Choroid plexus epithelial cell (primary cell): ENCODE measurements at regions not wholly inside any gene's neighbourhood (a gene's known extent, or its start where the extent isn't known, plus 50 kb on each side); places are given as distances from the start of the nearest gene placed in this dataset.

Experiments
- DNase-seq: peaks from one replicate; pipeline ENCODE4 v3.0.0-alpha.2; 2010; ENCODE audit warnings: low read depth
- H3K4me3 ChIP-seq: 2 replicates; pipeline ENCODE4 v1.5.1; 2011; ENCODE audit warnings: low read depth, mild to moderate bottlenecking, control low read depth, low read length, moderate library complexity
- TF ChIP-seq, protein P1 (sequence below): conservative IDR thresholded peaks from 2 replicates; pipeline ENCODE4 v1.5.1; 2011; ENCODE audit warnings: low read depth, mild to moderate bottlenecking, control low read depth, inconsistent platforms, low read length, moderate library complexity

DNA sequence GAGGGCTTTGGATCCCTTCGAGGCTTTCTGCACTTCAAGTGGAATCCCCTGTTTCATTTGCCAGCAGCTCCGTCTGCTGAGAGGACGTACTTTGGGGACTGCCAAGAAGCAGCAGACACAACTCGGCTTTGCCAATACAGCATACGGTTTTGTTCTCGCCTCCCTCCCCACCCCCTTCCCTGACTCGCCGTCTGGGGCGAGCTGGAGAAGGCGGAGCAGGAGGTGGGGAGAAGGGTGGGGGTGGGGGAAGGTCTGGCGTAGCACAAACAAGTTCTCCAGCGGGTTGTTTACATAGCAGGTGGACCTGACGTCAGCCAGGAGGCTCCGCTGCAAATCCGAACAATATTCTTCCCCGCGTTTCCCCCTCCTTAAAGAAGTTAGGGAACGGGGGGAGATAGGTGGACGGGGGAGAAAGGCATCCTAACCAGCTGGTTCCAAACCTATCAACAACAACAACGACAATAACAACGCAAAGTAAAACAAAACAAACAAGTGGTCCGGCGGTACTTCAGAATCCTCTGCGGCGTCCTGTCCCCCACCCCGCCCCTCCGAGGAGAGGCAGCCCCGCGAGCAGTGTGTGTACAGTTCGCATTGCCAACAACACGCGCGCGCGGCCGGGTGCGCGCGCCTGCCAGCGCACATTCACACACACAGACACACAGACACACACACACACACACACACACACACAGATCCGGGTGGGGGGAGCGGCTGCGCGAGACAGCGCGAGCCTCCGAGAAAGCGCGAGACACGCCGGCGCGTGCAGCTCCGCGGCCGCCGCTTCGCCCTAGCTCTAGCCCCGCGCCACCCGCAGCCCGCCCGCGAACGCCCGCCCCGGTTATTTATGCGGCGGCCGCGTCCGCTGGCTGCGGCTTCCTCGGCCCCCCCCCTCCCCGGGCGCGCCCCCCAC, 167.0 kb upstream of the PPP1R3A start:
- peak; percentile 82 for DNase-seq
- H3K4me3 ChIP-seq, result peak overlapping the region; percentile 65
- TF ChIP-seq, protein P1, sequence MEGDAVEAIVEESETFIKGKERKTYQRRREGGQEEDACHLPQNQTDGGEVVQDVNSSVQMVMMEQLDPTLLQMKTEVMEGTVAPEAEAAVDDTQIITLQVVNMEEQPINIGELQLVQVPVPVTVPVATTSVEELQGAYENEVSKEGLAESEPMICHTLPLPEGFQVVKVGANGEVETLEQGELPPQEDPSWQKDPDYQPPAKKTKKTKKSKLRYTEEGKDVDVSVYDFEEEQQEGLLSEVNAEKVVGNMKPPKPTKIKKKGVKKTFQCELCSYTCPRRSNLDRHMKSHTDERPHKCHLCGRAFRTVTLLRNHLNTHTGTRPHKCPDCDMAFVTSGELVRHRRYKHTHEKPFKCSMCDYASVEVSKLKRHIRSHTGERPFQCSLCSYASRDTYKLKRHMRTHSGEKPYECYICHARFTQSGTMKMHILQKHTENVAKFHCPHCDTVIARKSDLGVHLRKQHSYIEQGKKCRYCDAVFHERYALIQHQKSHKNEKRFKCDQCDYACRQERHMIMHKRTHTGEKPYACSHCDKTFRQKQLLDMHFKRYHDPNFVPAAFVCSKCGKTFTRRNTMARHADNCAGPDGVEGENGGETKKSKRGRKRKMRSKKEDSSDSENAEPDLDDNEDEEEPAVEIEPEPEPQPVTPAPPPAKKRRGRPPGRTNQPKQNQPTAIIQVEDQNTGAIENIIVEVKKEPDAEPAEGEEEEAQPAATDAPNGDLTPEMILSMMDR, result no peak

DNA sequence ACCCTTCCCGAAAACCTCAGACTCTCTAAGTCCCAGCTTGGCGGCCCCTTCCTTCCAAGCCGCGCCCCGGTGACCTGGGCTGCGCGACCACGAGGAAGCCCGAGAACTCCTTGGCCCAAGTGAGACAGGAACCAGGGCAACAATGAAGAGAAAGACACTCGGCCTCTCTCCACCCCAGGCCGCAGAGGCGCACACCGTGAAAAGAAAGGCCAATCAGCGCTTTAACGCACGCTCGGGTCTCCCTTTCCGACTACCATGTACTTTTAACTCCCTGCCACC, 166.4 kb upstream of the PPP1R3A start:
- H3K4me3 ChIP-seq, result peak overlapping the region; percentile 65
- TF ChIP-seq, protein P1, result no peak
- DNase-seq, result no peak

DNA sequence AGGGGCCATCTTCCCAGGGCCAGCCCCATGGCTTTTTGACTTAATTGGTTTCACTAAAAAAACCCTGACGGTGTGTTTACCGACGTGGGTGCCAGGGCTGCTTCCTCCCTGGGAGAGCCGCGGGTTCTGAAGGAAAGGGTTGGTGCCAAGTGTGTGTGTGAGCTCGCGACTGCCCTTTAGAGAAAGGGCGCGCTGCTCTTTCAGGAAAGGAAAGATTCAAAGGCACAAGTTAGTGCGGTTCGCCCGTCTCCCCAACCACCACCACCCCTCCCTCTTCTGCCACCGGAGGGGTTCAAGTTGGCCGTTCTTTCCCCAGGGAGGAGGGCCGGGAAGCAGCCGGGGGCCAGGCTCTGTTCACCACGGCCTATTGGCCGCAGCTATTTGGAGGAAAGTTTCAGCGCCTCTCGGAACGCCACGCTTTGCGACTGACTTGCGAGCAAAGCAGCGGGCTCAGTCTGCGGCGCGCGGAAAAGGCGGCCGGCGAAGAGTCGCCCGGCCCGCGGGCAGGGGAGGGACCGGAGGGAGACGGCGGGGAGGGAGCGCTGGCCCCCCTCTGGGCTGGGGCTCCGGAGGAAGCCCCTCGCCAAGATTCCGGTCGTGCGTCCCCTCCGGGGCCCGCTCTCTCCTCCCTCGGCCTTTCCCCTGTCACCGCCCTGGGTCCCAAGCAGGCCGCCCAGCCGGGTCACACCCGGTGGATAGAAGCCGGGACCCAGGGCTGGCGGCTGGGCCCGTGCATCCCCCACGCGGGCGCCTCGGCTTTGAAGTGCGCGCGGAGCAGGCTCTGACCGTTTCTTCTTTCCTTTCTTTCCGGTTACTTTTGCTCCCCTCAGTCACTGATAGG, 165.9 kb upstream of the PPP1R3A start:
- TF ChIP-seq, protein P1, result no peak
- DNase-seq, result no peak
- H3K4me3 ChIP-seq, result peak overlapping the region; percentile 65

DNA sequence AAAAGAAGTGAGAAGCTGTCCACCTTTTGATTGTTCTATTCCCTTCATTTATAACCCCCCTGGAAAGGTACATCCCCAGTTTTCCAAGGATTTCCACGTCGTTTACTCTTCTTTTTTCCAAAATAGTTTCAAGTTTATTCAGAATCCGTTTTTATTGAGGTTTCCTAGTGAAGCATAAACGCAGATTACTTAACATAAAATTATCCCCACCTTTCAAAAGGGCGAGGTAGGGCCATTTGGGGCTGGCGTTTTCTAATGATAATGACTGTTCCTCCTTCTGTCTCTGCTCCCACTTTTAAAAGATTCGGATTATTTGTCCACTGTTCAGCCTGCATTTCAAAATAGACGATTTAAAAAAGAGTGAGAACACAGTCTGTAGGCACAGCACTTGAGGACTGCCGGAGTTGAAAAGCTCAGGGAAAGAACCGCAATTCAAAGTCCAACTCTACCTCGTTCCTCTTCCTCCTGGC, 165.2 kb upstream of the PPP1R3A start:
- DNase-seq, result no peak
- TF ChIP-seq, protein P1, result no peak
- peak overlapping the region; percentile 65 for H3K4me3 ChIP-seq

- H3K4me3 ChIP-seq, result peak overlapping the region; percentile 44
- no peak for DNase-seq
These were observed 164.6 kb upstream of the PPP1R3A start for GRCh38 chr7:114083166-114084001.

GRCh38 chr7:114082642-114083165, 163.9 kb upstream of the PPP1R3A start:
- peak overlapping the region; percentile 44 for H3K4me3 ChIP-seq
- DNase-seq, result no peak
- TF ChIP-seq, protein P1, result no peak

More at GRCh38 chr7:114083166-114084001, 164.6 kb upstream of the PPP1R3A start:
- TF ChIP-seq, protein P1, result no peak
